OCI-LY1 (cell line): ENCODE measurements at regions not wholly inside any gene's neighbourhood (a gene's known extent, or its start where the extent isn't known, plus 50 kb on each side); places are given as distances from the start of the nearest gene placed in this dataset.

Source experiments
- CTCF ChIP-seq: fragments of 200-600 bp; sonication (generic), shearing (Covaris generic); IDR thresholded peaks from 2 replicates; pipeline ENCODE4 v1.5.1; 2017; ENCODE audit warnings: mild to moderate bottlenecking, antibody characterized with exemption, low read length, moderate library complexity, mixed read lengths
- EZH2 ChIP-seq: fragments of 200-600 bp; sonication (generic), shearing (Covaris generic); IDR thresholded peaks from 2 replicates; pipeline ENCODE4 v1.8.0; 2017; ENCODE audit warnings: borderline replicate concordance, mixed run types, mild to moderate bottlenecking, antibody characterized with exemption, low read length, moderate library complexity, mixed read lengths

GRCh38 chr22:47629791-47630655 lies 867.6 kb downstream of the TBC1D22A start:
- TF ChIP-seq CTCF (no peak), EZH2 (no peak)
